CD4-positive, alpha-beta T cell treated with Interleukin-2 at 100 ng/mL for 4 hours (primary cell): ENCODE measurements at regions not wholly inside any gene's neighbourhood (a gene's known extent, or its start where the extent isn't known, plus 50 kb on each side); places are given as distances from the start of the nearest gene placed in this dataset.
"Not testable (repeated sequence)": the region's sequence is repeated elsewhere in the genome, so short reads cannot be mapped to it uniquely, and the experiment has no call there.

ENCODE experiments used
- DNase-seq: peaks from one replicate; pipeline ENCODE4 v3.0.0-alpha.2; 2020; ENCODE audit warnings: low spot score

GRCh38 chr22:27598792-27599191, 202.8 kb downstream of the MN1 start:
- no peak for DNase-seq

GRCh38 chr22:27601195-27601594, 200.4 kb downstream of the MN1 start:
- DNase-seq = no peak

- DNase-seq = no peak
Measured at GRCh38 chr22:27602390-27602789, 199.2 kb downstream of the MN1 start.

GRCh38 chr22:27603111-27603799, 198.3 kb downstream of the MN1 start:
- DNase-seq = no peak

- no peak for DNase-seq
Measured at GRCh38 chr22:27603800-27604144, 197.8 kb downstream of the MN1 start.

DNA sequence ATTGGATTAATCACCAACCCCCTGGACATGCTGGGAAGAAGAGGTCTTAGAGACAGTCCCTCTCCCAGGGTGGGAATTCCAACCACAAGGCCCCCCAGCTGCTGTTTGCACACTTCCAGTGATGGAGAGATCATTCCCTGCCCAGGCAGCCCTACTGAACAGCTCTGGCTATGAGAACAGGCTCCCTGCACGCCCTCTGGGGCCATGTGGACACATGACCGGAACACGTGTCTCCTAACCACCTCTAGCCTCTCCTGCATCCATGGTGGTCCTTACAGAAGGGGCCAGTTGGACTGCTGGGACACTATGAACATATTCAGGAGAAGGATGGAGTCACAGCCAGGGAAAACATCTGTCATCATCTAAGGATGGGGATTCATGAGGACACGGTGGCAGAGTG, 196.2 kb downstream of the MN1 start:
- no peak for DNase-seq

- DNase-seq = not testable (repeated sequence)
Measured at GRCh38 chr22:27607750-27608149, 193.8 kb downstream of the MN1 start.

DNA sequence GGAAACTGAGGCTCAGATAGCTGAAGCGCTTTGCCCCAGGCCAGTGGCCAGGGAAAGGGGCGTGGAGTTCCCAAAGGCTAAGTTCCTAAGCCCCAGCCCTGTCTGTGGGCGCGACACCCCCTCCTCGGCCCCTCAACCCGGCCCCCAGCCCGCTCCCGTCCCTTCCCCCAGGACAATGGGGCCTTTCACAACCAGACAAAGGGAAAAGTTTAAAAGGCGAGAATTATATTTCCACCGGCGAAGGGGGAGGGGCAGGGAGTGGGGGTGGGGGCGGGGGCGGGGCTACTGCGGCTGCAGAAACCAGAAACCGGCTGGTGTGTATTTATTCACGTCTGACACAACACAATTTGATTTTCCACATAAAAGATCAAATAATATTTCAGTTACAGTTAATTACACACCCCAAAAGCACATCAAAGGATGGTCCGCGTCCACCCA, 192.1 kb downstream of the MN1 start:
- no peak for DNase-seq

DNA sequence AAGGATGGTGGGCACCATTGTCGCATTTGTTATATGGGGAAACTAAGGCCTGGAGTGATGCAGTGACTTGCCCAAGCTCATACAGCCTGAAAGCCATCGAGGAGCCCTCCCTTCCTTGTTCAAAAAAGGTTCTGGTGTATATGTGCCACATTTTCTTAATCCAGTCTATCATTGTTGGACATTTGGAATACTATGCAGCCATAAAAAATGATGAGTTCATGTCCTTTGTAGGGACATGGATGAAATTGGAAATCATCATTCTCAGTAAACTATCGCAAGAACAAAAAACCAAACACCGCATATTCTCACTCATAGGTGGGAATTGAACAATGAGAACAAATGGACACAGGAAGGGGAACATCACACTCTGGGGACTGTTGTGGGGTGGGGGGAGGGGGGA, 191.4 kb downstream of the MN1 start:
- not testable (repeated sequence) for DNase-seq

DNA sequence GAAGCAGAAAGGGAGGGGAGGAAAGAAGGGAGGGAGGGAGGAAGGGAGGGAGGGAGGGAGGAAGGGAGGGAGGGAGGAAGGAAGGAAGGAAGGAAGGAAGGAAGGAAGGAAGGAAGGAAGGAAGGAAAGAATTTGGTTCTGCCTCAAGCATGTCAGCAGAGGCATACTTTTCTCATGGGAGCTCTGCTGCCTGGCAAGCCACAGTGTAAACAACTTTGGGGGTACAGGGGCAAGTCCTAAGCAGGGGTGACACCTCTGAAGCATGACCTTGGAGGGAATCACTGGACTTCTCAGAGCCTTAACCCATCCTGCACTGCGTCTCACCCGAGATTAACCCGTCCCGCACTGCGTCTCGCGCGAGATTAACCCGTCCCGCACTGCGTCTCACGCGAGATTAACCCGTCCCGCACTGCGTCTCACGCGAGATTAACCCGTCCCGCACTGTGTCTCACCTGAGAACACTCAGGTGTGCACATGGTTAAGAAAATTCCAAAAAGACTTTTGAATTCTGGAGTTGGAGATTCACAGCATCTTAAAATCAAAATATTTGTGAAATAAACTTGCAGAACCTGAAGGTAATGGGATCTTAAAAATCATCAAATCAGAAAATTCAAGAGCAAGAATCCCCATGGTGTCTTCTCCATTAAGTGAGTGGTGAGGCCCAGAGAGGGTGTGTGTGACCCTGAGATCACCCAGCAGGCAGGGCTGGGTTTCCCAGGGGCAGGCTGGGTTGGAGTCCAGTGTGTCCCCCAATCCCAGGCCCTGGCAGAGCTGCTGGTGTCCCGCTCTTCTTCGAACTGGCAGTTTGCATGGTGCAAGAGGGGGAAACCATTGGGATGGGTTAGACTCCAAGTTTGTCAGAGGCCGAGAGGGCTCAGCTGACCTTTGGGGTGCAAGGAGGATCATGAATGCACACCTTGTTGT, 190.4 kb downstream of the MN1 start:
- no peak for DNase-seq

DNA sequence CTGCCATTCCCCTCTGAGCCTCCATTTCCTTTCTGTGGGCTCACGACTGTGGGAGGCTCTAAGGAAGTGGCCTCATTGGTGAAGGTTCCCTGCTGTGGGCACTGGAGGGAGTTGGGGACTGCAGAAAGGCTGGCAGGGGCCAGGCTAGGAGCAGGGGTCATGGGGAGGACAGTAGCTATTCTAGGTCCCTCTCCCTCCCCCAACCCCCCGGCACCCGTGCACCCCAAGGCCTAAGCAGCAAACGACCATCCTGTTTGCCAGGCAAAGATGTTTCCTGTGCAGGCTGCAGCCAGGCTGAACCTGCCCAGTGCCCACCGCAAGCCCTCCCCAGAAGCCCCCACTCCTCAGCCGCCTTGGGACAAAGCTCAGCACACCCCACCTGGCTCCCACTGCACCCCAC, 189.4 kb downstream of the MN1 start:
- no peak for DNase-seq

DNA sequence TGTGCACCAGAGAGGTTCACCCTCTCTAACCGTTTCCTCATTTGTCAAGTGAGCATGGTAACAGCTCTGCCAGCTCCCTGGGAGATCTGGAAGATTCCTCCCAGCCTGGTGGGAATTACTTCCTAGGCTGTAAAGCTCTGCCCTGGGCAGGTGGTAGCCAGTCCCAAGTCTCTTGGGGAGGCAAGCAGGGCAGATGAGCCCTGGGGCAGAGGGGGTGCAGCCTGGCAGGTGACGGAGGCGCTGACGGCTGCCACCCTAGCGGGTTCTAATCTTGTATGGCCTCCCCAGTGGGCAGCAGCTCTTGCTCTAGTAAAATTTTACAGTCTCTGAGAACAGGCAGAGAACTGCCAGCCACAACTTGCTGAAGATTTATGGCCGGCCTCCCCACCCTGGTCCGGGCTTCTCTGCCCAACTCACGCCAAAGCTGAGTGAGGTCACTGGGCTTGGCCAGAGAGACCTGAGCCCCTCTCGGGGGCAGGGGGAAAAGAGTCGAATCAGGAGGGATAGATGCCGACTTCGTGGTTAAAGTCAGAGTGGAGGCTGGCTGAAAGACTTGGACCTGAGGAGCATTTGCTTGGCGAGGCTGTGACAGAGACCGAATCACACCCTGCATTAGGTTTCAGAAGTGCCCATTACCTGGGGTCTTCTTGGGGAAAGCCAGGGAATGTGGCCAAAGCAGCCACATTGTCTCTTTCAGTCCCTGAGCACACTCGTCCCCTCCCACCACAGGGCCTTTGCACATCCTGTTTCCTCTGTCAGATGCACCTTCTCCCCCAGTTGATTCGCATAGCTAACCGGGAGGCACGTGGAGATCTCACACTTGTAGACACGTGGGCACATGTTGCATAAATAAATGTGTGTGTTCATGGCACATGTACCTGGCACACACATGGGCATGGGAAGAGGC, 188.2 kb downstream of the MN1 start:
- DNase-seq = no peak

DNA sequence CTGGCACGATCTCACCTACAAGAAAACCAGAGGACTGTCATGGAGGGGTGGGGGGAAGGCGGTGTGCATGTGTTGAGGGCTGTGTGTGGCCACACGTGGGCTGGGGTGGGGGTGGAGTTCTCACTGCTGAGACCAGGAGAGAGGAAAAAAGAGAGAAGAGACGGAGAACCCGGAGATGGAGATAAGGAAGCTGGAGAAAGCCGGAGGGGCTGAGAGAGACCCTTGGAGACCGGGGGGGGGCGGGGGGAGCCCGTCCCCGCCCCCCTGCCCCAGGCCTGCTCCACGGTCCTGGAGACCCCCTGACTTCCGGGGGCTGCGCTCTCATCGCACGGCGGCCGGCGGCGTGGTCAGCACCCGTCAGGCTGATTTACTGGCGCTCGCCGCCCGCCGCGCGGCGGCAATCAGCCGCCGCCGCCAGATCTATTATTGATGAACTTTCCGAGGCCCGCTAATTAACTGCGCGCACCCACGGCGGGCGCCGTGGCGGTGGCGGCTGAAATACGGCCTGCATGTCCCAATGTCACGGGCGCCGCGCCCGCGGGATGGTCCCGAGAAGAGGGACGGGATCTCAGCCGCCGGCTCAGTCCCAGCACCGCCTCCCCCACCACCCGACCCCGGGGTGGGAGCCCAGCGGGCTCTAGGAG, 187.4 kb downstream of the MN1 start:
- DNase-seq = no peak

- no peak for DNase-seq
Measured at GRCh38 chr22:27614650-27615007, 186.9 kb downstream of the MN1 start.

DNA sequence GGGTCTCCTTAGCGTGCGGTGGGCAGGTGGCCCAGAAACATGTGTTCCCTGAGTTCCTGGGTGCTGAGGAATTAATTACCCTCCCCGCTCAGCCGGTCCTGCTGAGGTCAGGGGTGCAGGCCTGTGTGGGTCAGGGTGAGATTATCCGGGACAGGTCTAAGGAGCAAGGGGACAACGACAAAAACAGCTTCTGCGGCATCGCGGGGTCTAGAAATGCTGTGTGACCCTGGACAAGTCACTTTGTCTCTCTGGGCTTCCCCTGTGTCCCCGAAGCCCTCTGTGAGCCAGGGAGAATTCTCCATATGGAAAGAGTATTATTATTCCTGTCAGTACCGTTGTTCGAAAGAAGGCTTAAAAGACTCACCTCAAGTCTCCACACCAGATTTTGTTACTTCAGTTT, 186.1 kb downstream of the MN1 start:
- DNase-seq = no peak

DNA sequence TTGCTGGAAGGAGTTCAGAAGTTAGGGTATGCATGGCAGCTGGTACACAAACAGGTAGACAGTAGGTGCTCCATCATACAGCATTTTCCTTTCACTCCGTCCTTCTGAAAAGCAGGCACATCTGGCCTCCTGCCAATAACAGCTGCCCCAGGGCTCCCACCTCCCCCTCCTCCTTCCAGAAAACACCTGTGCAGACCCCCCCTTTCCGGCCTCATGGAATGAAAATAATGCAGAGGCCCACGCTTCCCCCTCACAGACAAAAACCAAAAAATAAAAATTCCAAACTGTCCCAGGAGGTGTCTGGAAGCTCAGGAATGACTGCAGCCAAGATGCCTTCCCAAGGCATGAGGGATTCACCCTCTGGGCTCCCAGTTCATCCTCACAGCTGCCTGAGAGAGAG, 185.5 kb downstream of the MN1 start:
- no peak for DNase-seq

GRCh38 chr22:27617214-27617881, 184.2 kb downstream of the MN1 start:
- no peak for DNase-seq

GRCh38 chr22:27620367-27621154, 181.0 kb downstream of the MN1 start:
- no peak for DNase-seq

DNA sequence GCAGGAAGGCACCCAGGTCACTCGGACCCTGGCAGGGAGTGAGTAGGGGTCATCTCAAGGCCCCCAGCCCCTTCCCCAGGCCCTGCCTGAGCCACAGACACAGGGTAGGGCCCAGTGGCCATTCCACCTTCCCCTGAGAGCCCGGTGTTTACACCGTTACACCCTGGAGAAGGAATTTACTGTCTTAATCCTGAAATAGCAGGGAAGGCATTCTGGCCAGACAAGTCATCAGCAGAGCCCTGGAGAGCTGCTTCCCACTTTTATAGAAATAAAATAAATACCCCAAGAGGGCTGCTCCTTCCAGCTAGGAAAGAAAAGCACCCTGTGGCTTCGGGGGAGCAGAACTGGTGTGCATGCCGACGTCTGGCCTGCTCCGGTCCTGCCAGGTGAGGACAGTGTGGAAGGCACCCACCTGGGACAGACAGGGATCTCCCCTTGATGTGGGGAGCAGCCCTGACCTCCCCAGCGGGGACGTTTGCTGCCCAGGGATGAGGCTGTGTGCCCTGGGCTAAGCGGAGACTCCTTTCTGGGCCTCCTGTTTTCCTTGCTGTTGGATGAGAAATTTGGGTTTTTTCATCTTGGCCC, 180.0 kb downstream of the MN1 start:
- no peak for DNase-seq

DNA sequence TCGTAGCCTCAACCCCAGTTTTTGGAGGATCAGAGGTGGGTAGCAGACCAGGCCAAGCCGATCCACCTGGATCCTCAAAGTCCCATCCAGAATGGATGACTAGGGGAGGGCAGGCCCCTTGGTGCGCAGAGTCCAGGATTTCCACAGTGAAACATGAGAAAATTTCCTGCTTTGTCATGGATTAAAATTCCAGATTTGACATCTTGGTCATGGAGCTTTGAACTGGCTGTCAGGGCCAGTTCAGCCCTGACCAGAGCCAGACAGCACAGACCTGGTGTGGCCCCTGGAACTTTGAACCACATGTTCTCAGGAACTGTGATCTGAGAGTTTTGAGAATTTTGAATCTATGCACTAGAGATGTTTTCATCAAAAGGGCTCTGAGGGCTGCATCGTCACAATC, 177.5 kb downstream of the MN1 start:
- no peak for DNase-seq
